ENCODE measurements at regions not wholly inside any gene's neighbourhood (a gene's known extent, or its start where the extent isn't known, plus 50 kb on each side); places are given as distances from the start of the nearest gene placed in this dataset.
A peak's percentile ranks its signal among the peaks of the same experiment; 100 is the strongest.

- DNase-seq (ENCODE audit: low read depth, low spot score): no peak
- Histone ChIP-seq H3K79me2 (ENCODE audit: insufficient read depth, low read length) (no peaks in the 10 kb centered on the region), H3K27ac (ENCODE audit: low read depth, low read length) (no peak overlapping the region), H3K4me3 (replicated peaks in 1 of 2; ENCODE audit: low read depth in 1 of 2, low read length in 2 of 2) (no peak overlapping the region), H3K9me2 (ENCODE audit: insufficient read depth) (no peaks in the 10 kb centered on the region), H3K4me1 (ENCODE audit: control insufficient read depth in 1 of 2, insufficient read depth in 2 of 2, low read length in 2 of 2) (no peaks in the 10 kb centered on the region), H3K9ac (ENCODE audit: low read length) (no peak overlapping the region), H4K20me1 (ENCODE audit: insufficient read depth) (no peaks in the 10 kb centered on the region), H3K9me3 (ENCODE audit: control insufficient read depth in 1 of 2, insufficient read depth in 1 of 2, low read depth in 1 of 2, low read length in 2 of 2) (no peaks in the 10 kb centered on the region), H2AFZ (ENCODE audit: low read depth, low read length, poor library complexity, severe bottlenecking) (peak overlapping the region; percentile 25), H3K27me3 (ENCODE audit: insufficient read depth, low read length) (no peaks in the 10 kb centered on the region), H3K4me2 (ENCODE audit: low read length) (no peak overlapping the region), H3K36me3 (ENCODE audit: control insufficient read depth in 1 of 2, insufficient read depth in 2 of 2, low read length in 2 of 2) (no peaks in the 10 kb centered on the region)
- POLR2A ChIA-PET: no interaction called here
- intact Hi-C loops (cut with micrococcal nuclease): no loop called here
- no peak for TF ChIP-seq ELF1 (IDR thresholded peaks at IDR 0.05; ENCODE audit: borderline replicate concordance, low read depth)
- TF ChIP-seq RAD21 (IDR thresholded peaks at IDR 0.05; ENCODE audit: low read depth): no peak
- TF ChIP-seq, protein P1, sequence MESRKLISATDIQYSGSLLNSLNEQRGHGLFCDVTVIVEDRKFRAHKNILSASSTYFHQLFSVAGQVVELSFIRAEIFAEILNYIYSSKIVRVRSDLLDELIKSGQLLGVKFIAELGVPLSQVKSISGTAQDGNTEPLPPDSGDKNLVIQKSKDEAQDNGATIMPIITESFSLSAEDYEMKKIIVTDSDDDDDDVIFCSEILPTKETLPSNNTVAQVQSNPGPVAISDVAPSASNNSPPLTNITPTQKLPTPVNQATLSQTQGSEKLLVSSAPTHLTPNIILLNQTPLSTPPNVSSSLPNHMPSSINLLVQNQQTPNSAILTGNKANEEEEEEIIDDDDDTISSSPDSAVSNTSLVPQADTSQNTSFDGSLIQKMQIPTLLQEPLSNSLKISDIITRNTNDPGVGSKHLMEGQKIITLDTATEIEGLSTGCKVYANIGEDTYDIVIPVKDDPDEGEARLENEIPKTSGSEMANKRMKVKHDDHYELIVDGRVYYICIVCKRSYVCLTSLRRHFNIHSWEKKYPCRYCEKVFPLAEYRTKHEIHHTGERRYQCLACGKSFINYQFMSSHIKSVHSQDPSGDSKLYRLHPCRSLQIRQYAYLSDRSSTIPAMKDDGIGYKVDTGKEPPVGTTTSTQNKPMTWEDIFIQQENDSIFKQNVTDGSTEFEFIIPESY (IDR thresholded peaks at IDR 0.05; ENCODE audit: extremely low read depth, insufficient replicate concordance, low read length): no peak
- BruUV-seq (replicated peaks): no TSS peak
- ATAC-seq: no peak
- CTCF ChIA-PET: no interaction called here
- RAD21 ChIA-PET (ENCODE audit: low non-redundant PET in 1 of 2, low total read pairs in 2 of 2, uncharacterized antibody in 2 of 2, unreplicated experiment in 2 of 2): no interaction called here
Measured at GRCh38 chr6:48714699-48715098, 603.7 kb upstream of the PTCHD4 start.

GRCh38 chr6:48714250-48714649 is 603.3 kb upstream of the PTCHD4 start:
- Histone ChIP-seq H3K9me2 (ENCODE audit: insufficient read depth) (no peaks in the 10 kb centered on the region), H2AFZ (ENCODE audit: low read depth, low read length, poor library complexity, severe bottlenecking) (peak overlapping the region; percentile 25), H3K9me3 (ENCODE audit: control insufficient read depth in 1 of 2, insufficient read depth in 1 of 2, low read depth in 1 of 2, low read length in 2 of 2) (no peaks in the 10 kb centered on the region), H4K20me1 (ENCODE audit: insufficient read depth) (no peaks in the 10 kb centered on the region), H3K4me1 (ENCODE audit: control insufficient read depth in 1 of 2, insufficient read depth in 2 of 2, low read length in 2 of 2) (no peaks in the 10 kb centered on the region), H3K79me2 (ENCODE audit: insufficient read depth, low read length) (no peaks in the 10 kb centered on the region), H3K4me3 (replicated peaks in 1 of 2; ENCODE audit: low read depth in 1 of 2, low read length in 2 of 2) (no peak overlapping the region), H3K4me2 (ENCODE audit: low read length) (no peak overlapping the region), H3K27me3 (ENCODE audit: insufficient read depth, low read length) (no peaks in the 10 kb centered on the region), H3K9ac (ENCODE audit: low read length) (no peak overlapping the region), H3K27ac (ENCODE audit: low read depth, low read length) (no peak overlapping the region), H3K36me3 (ENCODE audit: control insufficient read depth in 1 of 2, insufficient read depth in 2 of 2, low read length in 2 of 2) (no peaks in the 10 kb centered on the region)
- TF ChIP-seq JUND (IDR thresholded peaks at IDR 0.05) (no peak), CBX3 (IDR thresholded peaks at IDR 0.05; ENCODE audit: low read depth) (no peak), EZH2 (IDR thresholded peaks at IDR 0.05) (no peak), CEBPB (IDR thresholded peaks at IDR 0.05; ENCODE audit: low read depth) (no peak), EGR1 (IDR thresholded peaks at IDR 0.05; ENCODE audit: low read depth) (no peak)
- TF ChIP-seq, protein P2, sequence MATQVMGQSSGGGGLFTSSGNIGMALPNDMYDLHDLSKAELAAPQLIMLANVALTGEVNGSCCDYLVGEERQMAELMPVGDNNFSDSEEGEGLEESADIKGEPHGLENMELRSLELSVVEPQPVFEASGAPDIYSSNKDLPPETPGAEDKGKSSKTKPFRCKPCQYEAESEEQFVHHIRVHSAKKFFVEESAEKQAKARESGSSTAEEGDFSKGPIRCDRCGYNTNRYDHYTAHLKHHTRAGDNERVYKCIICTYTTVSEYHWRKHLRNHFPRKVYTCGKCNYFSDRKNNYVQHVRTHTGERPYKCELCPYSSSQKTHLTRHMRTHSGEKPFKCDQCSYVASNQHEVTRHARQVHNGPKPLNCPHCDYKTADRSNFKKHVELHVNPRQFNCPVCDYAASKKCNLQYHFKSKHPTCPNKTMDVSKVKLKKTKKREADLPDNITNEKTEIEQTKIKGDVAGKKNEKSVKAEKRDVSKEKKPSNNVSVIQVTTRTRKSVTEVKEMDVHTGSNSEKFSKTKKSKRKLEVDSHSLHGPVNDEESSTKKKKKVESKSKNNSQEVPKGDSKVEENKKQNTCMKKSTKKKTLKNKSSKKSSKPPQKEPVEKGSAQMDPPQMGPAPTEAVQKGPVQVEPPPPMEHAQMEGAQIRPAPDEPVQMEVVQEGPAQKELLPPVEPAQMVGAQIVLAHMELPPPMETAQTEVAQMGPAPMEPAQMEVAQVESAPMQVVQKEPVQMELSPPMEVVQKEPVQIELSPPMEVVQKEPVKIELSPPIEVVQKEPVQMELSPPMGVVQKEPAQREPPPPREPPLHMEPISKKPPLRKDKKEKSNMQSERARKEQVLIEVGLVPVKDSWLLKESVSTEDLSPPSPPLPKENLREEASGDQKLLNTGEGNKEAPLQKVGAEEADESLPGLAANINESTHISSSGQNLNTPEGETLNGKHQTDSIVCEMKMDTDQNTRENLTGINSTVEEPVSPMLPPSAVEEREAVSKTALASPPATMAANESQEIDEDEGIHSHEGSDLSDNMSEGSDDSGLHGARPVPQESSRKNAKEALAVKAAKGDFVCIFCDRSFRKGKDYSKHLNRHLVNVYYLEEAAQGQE (IDR thresholded peaks at IDR 0.05; ENCODE audit: low read depth): no peak
- POLR2A ChIA-PET: no interaction called here
- no peak for DNase-seq (ENCODE audit: low read depth, low spot score)
- intact Hi-C loops (cut with micrococcal nuclease): no loop called here
- RAD21 ChIA-PET (ENCODE audit: low non-redundant PET in 1 of 2, low total read pairs in 2 of 2, uncharacterized antibody in 2 of 2, unreplicated experiment in 2 of 2): no interaction called here
- CTCF ChIA-PET: no interaction called here
- ATAC-seq: no peak
- no TSS peak for BruUV-seq (replicated peaks)
